GM12878 (cell line): ENCODE measurements at regions not wholly inside any gene's neighbourhood (a gene's known extent, or its start where the extent isn't known, plus 50 kb on each side); places are given as distances from the start of the nearest gene placed in this dataset.

Experiments
- CBX5 ChIP-seq: sonication (generic); IDR thresholded peaks from 2 replicates; pipeline ENCODE4 v1.6.1; 2016; ENCODE audit warnings: low read depth, moderate library complexity, mild to moderate bottlenecking, inconsistent platforms
- CEBPB ChIP-seq, 2 experiments: fragments of 150-350 bp in 1 of 2; IDR thresholded peaks; 2 replicates each; pipeline ENCODE4 v1.6.1; 2012 to 2014; ENCODE audit warnings: low read depth in 2 of 2, low read length in 2 of 2, borderline replicate concordance in 1 of 2, inconsistent platforms in 1 of 2
- GABPA ChIP-seq: IDR thresholded peaks from 2 replicates; pipeline ENCODE4 v1.6.1; 2014; ENCODE audit warnings: antibody characterized with exemption, low read depth, mild to moderate bottlenecking, inconsistent platforms
- MEF2A ChIP-seq: IDR thresholded peaks from 2 replicates; pipeline ENCODE4 v1.6.1; 2011; ENCODE audit warnings: low read depth, mild to moderate bottlenecking, low read length, moderate library complexity; ENCODE audit not compliant: insufficient read depth
- SREBF2 ChIP-seq: IDR thresholded peaks from 2 replicates; pipeline ENCODE4 v1.6.1; 2012; ENCODE audit warnings: mild to moderate bottlenecking, low read length
- ZNF217 ChIP-seq: fragments of 450-650 bp; IDR thresholded peaks from 2 replicates; pipeline ENCODE4 v1.6.1; 2017; ENCODE audit warnings: antibody characterized with exemption, mild to moderate bottlenecking
- ZNF274 ChIP-seq: IDR thresholded peaks from one replicate; pipeline ENCODE4 v1.8.0; 2011; ENCODE audit not compliant: insufficient read length, insufficient read depth
- TF ChIP-seq, protein P1 (sequence below): fragments of 450-650 bp; formaldehyde crosslinking; IDR thresholded peaks from 2 replicates; pipeline ENCODE4 v1.5.0; 2022; ENCODE audit warnings: mild to moderate bottlenecking, missing genetic modification characterization
- TF ChIP-seq, protein P2 (sequence below): fragments of 450-650 bp; IDR thresholded peaks from 2 replicates; pipeline ENCODE4 v1.6.1; 2017; ENCODE audit warnings: mild to moderate bottlenecking, moderate library complexity
- TF ChIP-seq, protein P3 (sequence below): fragments of 450-650 bp; IDR thresholded peaks from 2 replicates; pipeline ENCODE4 v1.6.1; 2018; ENCODE audit warnings: borderline replicate concordance, mild to moderate bottlenecking; ENCODE audit not compliant: partially characterized antibody
- TF ChIP-seq, protein P4 (sequence below): fragments of 450-650 bp; conservative IDR thresholded peaks from 2 replicates; pipeline ENCODE4 v1.6.1; 2017; ENCODE audit warnings: mild to moderate bottlenecking, moderate library complexity
- TF ChIP-seq, protein P5 (sequence below): fragments of 150-350 bp; IDR thresholded peaks from 2 replicates; pipeline ENCODE4 v1.6.1; 2016; ENCODE audit warnings: low read depth, low read length

DNA sequence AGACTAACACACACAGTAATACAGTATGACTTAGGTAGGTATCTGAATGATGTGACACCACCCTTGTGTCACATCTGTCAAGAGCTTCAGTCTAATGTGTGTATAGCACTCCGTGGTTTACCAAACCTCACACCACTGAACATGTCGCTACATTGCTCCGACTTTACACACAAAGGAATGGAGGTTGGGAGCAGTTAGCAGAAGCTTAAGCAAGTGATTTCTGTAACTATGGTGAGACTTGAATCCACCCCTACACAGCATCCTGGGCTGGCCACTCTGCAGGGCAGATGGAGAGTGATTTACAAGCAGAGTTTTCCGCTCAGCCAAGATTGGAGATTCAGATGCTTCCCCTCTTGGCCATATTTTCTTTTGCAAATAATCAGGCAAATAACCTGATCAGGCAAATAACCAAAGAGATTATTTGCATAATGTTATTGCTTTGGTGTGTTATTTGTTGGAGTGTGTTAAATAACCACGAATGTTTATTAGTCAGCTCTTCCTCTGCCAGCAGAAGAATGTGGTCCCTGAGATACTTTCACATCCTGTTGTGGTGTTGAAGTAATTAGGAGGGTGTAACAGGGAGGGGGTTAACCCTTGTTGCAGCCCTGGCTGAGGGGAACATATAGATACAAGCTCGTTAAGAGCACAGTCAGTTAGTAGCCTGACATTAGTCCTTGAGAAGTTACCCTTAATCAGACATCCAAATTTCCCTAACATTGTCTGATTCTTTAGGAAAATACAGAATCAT lies 92.8 kb downstream of the SNX18 start (continued):
- TF ChIP-seq, protein P1, sequence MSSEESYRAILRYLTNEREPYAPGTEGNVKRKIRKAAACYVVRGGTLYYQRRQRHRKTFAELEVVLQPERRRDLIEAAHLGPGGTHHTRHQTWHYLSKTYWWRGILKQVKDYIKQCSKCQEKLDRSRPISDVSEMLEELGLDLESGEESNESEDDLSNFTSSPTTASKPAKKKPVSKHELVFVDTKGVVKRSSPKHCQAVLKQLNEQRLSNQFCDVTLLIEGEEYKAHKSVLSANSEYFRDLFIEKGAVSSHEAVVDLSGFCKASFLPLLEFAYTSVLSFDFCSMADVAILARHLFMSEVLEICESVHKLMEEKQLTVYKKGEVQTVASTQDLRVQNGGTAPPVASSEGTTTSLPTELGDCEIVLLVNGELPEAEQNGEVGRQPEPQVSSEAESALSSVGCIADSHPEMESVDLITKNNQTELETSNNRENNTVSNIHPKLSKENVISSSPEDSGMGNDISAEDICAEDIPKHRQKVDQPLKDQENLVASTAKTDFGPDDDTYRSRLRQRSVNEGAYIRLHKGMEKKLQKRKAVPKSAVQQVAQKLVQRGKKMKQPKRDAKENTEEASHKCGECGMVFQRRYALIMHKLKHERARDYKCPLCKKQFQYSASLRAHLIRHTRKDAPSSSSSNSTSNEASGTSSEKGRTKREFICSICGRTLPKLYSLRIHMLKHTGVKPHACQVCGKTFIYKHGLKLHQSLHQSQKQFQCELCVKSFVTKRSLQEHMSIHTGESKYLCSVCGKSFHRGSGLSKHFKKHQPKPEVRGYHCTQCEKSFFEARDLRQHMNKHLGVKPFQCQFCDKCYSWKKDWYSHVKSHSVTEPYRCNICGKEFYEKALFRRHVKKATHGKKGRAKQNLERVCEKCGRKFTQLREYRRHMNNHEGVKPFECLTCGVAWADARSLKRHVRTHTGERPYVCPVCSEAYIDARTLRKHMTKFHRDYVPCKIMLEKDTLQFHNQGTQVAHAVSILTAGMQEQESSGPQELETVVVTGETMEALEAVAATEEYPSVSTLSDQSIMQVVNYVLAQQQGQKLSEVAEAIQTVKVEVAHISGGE (CRISPR knock-in tag), result no peak
- no peak for TF ChIP-seq SREBF2
- no peak for TF ChIP-seq ZNF274
- no peak for TF ChIP-seq CEBPB (IDR thresholded peaks at IDR 0.05; ENCODE audit: borderline replicate concordance in 1 of 2, low read depth in 2 of 2, low read length in 2 of 2)
- TF ChIP-seq, protein P2, sequence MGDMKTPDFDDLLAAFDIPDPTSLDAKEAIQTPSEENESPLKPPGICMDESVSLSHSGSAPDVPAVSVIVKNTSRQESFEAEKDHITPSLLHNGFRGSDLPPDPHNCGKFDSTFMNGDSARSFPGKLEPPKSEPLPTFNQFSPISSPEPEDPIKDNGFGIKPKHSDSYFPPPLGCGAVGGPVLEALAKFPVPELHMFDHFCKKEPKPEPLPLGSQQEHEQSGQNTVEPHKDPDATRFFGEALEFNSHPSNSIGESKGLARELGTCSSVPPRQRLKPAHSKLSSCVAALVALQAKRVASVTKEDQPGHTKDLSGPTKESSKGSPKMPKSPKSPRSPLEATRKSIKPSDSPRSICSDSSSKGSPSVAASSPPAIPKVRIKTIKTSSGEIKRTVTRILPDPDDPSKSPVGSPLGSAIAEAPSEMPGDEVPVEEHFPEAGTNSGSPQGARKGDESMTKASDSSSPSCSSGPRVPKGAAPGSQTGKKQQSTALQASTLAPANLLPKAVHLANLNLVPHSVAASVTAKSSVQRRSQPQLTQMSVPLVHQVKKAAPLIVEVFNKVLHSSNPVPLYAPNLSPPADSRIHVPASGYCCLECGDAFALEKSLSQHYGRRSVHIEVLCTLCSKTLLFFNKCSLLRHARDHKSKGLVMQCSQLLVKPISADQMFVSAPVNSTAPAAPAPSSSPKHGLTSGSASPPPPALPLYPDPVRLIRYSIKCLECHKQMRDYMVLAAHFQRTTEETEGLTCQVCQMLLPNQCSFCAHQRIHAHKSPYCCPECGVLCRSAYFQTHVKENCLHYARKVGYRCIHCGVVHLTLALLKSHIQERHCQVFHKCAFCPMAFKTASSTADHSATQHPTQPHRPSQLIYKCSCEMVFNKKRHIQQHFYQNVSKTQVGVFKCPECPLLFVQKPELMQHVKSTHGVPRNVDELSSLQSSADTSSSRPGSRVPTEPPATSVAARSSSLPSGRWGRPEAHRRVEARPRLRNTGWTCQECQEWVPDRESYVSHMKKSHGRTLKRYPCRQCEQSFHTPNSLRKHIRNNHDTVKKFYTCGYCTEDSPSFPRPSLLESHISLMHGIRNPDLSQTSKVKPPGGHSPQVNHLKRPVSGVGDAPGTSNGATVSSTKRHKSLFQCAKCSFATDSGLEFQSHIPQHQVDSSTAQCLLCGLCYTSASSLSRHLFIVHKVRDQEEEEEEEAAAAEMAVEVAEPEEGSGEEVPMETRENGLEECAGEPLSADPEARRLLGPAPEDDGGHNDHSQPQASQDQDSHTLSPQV, result no peak
- 0 out of 2 replicates have a peak, but pooled peaks have one; percentile 41 for TF ChIP-seq MEF2A
- no peak for TF ChIP-seq ZNF217
- TF ChIP-seq GABPA, result no peak
- TF ChIP-seq, protein P3, sequence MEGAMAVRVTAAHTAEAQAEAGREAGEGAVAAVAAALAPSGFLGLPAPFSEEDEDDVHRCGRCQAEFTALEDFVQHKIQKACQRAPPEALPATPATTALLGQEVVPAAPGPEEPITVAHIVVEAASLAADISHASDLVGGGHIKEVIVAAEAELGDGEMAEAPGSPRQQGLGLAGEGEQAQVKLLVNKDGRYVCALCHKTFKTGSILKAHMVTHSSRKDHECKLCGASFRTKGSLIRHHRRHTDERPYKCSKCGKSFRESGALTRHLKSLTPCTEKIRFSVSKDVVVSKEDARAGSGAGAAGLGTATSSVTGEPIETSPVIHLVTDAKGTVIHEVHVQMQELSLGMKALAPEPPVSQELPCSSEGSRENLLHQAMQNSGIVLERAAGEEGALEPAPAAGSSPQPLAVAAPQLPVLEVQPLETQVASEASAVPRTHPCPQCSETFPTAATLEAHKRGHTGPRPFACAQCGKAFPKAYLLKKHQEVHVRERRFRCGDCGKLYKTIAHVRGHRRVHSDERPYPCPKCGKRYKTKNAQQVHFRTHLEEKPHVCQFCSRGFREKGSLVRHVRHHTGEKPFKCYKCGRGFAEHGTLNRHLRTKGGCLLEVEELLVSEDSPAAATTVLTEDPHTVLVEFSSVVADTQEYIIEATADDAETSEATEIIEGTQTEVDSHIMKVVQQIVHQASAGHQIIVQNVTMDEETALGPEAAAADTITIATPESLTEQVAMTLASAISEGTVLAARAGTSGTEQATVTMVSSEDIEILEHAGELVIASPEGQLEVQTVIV, result no peak
- TF ChIP-seq, protein P4, sequence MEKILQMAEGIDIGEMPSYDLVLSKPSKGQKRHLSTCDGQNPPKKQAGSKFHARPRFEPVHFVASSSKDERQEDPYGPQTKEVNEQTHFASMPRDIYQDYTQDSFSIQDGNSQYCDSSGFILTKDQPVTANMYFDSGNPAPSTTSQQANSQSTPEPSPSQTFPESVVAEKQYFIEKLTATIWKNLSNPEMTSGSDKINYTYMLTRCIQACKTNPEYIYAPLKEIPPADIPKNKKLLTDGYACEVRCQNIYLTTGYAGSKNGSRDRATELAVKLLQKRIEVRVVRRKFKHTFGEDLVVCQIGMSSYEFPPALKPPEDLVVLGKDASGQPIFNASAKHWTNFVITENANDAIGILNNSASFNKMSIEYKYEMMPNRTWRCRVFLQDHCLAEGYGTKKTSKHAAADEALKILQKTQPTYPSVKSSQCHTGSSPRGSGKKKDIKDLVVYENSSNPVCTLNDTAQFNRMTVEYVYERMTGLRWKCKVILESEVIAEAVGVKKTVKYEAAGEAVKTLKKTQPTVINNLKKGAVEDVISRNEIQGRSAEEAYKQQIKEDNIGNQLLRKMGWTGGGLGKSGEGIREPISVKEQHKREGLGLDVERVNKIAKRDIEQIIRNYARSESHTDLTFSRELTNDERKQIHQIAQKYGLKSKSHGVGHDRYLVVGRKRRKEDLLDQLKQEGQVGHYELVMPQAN, result no peak
- no peak for TF ChIP-seq CBX5
- TF ChIP-seq, protein P5, sequence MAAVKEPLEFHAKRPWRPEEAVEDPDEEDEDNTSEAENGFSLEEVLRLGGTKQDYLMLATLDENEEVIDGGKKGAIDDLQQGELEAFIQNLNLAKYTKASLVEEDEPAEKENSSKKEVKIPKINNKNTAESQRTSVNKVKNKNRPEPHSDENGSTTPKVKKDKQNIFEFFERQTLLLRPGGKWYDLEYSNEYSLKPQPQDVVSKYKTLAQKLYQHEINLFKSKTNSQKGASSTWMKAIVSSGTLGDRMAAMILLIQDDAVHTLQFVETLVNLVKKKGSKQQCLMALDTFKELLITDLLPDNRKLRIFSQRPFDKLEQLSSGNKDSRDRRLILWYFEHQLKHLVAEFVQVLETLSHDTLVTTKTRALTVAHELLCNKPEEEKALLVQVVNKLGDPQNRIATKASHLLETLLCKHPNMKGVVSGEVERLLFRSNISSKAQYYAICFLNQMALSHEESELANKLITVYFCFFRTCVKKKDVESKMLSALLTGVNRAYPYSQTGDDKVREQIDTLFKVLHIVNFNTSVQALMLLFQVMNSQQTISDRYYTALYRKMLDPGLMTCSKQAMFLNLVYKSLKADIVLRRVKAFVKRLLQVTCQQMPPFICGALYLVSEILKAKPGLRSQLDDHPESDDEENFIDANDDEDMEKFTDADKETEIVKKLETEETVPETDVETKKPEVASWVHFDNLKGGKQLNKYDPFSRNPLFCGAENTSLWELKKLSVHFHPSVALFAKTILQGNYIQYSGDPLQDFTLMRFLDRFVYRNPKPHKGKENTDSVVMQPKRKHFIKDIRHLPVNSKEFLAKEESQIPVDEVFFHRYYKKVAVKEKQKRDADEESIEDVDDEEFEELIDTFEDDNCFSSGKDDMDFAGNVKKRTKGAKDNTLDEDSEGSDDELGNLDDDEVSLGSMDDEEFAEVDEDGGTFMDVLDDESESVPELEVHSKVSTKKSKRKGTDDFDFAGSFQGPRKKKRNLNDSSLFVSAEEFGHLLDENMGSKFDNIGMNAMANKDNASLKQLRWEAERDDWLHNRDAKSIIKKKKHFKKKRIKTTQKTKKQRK, result no peak
